GM18511 (cell line): ENCODE measurements at regions not wholly inside any gene's neighbourhood (a gene's known extent, or its start where the extent isn't known, plus 50 kb on each side); places are given as distances from the start of the nearest gene placed in this dataset.
A peak's percentile ranks its signal among the peaks of the same experiment; 100 is the strongest.

ENCODE experiments used
- ATAC-seq: cut with Tn5 transposase; IDR thresholded peaks from one replicate; pipeline ENCODE4 v1.9.1; 2021; ENCODE audit warnings: mild to moderate bottlenecking, moderate library complexity; ENCODE audit not compliant: unreplicated experiment

- no peak for ATAC-seq
Measured at GRCh38 chr7:11290863-11291262, 317.2 kb downstream of the PHF14 start.

DNA sequence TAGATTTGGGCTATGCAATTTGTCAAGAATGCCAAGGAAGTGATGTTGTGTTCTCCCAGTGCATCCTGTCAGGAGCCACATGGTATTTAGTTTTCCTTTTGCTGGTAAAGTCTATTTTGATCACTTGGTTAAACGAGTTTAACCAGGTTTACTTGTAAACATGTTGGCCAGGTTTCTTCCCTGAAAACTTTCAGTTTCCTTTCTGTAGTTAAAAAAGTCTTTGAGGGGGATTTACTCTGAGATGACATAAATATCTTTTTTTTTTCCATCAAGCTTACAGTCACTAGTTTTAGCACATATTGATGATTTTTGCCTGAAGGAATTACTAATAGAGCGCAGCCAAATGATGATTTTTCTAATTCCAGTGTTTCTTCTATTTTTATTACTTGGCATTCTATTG lies 320.5 kb downstream of the PHF14 start:
- no peak for ATAC-seq

- ATAC-seq: no peak
Measured at GRCh38 chr7:11294965-11295364, 321.3 kb downstream of the PHF14 start.

- no peak for ATAC-seq
Measured at GRCh38 chr7:11297126-11297625, 323.5 kb downstream of the PHF14 start.

DNA sequence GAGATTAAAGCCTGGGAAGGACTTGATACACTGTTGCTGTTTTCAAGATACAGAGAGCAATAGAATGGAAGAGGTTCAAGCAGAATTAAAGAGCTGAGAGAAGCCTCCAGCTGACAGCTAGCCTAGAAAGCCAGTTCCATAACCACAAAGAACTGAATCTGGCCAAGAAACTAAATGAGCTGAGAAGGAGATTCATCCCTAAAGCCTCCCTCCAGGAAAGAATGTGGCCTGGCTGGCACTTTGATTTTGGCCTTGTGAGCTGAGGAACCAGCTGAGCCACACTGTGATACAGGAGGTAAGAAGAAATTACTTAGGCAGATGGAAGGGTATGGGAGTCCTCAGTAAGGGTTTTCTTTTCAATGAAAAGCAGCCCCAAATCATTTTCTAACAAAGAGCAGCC lies 324.1 kb downstream of the PHF14 start:
- no peak for ATAC-seq

DNA sequence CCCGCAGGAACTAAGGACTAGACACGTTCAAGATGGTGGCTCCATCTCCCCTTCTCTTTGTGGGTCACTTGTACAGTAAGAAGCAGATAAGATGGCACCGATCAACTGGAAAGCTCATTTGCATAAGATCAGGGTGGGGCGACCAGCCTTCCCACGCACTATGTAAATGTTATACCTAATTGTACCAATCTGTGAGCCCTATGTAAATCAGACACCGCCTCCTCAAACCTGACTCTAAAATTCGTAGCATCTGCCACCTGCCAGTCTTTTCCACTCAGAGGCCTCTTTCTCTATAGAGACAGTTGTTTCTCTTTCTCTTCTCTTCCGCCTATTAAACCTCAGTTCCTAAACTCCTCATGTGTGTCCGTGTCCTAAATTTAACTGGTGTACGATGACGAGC lies 324.5 kb downstream of the PHF14 start:
- no peak for ATAC-seq

- ATAC-seq: no peak
Measured at GRCh38 chr7:11300241-11300640, 326.6 kb downstream of the PHF14 start.

- no peak for ATAC-seq
Measured at GRCh38 chr7:11302121-11302520, 328.4 kb downstream of the PHF14 start.

GRCh38 chr7:11313801-11314200 lies 340.1 kb downstream of the PHF14 start:
- no peak for ATAC-seq

GRCh38 chr7:11315666-11316258 lies 342.1 kb downstream of the PHF14 start:
- ATAC-seq: peak; percentile 53

DNA sequence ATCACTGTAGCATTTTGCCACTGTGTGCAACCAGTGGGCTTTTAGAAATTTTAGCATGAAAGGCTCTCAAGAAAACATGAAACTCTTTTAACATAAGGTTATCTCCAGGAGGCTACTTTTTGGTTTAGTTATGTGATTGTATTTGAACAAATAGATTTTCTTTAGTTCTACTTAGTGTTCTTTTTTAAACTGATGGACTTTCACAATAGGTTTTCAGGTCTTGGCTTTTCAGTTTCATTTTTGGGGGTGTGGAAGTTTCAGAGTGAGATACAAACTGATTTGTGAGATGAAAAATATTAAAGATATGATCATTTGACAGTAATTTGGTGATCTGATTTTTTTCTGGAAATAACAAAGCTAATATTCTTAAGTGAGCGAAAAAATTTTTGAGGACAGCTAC lies 344.1 kb downstream of the PHF14 start:
- ATAC-seq: peak; percentile 58

DNA sequence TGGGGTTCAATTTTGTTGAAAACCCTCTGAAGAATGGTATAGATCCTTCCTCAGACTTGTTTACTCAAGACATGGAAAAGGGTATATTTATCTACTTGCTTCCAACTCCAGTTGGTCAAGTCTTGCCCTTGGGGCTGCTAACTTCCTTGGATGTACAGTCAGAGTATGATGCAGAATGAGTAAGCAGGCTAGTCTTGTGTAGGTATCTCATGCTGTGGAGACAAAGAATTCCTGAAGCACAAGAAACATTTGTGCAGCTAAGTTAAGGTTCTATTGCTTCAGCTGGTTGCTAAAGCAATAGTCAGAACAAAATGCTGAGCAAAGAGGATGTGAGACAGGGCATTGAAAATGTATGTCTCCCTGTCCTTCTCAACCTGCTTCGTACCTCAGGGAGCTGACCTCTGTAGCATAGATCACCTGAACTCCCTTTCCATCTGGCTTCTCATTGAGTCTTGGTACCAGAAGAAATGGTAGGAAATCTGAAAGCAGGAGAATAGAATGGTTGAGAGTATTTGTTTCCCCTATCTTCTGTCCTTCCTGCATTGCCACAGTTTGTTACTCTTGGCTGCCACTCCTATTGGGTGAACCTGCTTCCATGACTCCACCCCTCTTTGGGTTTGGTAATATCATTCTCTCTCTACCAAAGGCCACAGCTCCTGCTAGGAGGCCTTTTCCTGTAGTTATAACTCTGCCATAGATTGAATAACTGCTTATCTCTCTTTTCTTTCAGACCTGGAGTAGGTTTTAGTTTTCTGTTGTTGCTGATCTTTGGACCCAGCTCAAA lies 346.0 kb downstream of the PHF14 start:
- no peak for ATAC-seq
